ENCODE measurements at regions not wholly inside any gene's neighbourhood (a gene's known extent, or its start where the extent isn't known, plus 50 kb on each side); places are given as distances from the start of the nearest gene placed in this dataset.

DNA sequence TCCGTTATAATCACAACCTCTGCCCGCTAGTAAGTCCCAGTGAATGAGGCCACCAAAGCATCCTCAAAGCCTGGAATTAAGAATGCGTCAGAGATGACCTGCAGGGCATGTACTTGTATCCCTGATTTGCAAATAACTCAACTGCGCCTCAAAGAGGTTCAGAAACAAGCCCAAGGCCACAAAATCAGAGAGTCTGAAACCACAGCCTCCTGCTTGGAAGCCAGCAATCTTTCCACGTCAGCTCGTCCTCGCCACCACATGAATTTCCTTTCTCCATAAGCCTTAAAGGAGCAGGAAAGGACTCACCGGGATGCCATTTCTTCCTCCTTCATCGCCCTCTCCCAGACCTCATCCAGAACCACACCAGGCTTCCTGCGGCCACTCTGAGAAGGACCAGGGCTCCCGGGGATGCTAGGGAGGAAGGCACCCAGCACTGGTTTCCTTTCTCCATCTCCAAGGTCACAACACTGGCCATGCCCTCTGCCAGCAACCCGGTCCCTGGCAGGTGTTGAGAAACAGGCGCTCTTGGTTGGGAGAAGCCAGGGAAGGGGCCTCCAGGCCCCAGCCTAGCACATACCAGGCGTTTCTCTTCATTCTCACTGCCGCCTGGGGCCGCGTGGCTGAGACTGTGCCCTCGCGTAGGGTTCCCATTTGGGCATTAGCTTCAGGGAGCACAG lies 191.2 kb upstream of the DIO3 start:
- H3K36me3 ChIP-seq (replicated peaks in 1 of 2; ENCODE audit: control insufficient read depth in 1 of 2, insufficient read depth in 2 of 2, low read length in 1 of 2), result no peaks in the 10 kb centered on the region
- no peak overlapping the region for H3K27ac ChIP-seq (ENCODE audit: low read depth in 2 of 2, low read length in 1 of 2)
- no peaks in the 10 kb centered on the region for H3K79me2 ChIP-seq (ENCODE audit: insufficient read depth)
- TF ChIP-seq, protein P1, sequence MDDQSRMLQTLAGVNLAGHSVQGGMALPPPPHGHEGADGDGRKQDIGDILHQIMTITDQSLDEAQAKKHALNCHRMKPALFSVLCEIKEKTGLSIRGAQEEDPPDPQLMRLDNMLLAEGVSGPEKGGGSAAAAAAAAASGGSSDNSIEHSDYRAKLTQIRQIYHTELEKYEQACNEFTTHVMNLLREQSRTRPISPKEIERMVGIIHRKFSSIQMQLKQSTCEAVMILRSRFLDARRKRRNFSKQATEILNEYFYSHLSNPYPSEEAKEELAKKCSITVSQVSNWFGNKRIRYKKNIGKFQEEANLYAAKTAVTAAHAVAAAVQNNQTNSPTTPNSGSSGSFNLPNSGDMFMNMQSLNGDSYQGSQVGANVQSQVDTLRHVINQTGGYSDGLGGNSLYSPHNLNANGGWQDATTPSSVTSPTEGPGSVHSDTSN (IDR thresholded peaks at IDR 0.05), result no peak
- no peak for TF ChIP-seq RCOR1 (IDR thresholded peaks at IDR 0.05; ENCODE audit: low read length)
- no peak for TF ChIP-seq CHD2 (IDR thresholded peaks at IDR 0.05; ENCODE audit: low read length, partially characterized antibody)
- TF ChIP-seq, protein P2, sequence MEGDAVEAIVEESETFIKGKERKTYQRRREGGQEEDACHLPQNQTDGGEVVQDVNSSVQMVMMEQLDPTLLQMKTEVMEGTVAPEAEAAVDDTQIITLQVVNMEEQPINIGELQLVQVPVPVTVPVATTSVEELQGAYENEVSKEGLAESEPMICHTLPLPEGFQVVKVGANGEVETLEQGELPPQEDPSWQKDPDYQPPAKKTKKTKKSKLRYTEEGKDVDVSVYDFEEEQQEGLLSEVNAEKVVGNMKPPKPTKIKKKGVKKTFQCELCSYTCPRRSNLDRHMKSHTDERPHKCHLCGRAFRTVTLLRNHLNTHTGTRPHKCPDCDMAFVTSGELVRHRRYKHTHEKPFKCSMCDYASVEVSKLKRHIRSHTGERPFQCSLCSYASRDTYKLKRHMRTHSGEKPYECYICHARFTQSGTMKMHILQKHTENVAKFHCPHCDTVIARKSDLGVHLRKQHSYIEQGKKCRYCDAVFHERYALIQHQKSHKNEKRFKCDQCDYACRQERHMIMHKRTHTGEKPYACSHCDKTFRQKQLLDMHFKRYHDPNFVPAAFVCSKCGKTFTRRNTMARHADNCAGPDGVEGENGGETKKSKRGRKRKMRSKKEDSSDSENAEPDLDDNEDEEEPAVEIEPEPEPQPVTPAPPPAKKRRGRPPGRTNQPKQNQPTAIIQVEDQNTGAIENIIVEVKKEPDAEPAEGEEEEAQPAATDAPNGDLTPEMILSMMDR (IDR thresholded peaks at IDR 0.05), result no peak
- TF ChIP-seq EZH2phosphoT487 (IDR thresholded peaks at IDR 0.05; ENCODE audit: borderline replicate concordance, low read depth), result no peak
- peaks cover 0 to 4% of the 10 kb centered on the region in 2 experiments; a peak in 1 of 4 replicates for H3K4me1 ChIP-seq (ENCODE audit: control insufficient read depth in 1 of 2, insufficient read depth in 2 of 2, low read depth in 1 of 2, low read length in 1 of 2)
- no peaks in the 10 kb centered on the region for H4K20me1 ChIP-seq (ENCODE audit: insufficient read depth)
- 59% methylated on average over 17 of the region's 19 CpGs for WGBS (ENCODE audit: low lambda C conversion rate)
- ChIA-PET POLR2A (no interaction called here), CTCF (no interaction called here)
- no peak overlapping the region for H3K4me3 ChIP-seq (ENCODE audit: low read depth in 2 of 2, low read length in 1 of 2)
- no peaks in the 10 kb centered on the region for H3F3A ChIP-seq (replicated peaks; ENCODE audit: insufficient read depth)
- no peak overlapping the region for H2AFZ ChIP-seq (ENCODE audit: low read depth)
- no peak overlapping the region for H3K9ac ChIP-seq
- H3K4me2 ChIP-seq, result no peak overlapping the region
- no peaks in the 10 kb centered on the region for H3K27me3 ChIP-seq (ENCODE audit: insufficient read depth)
- H3K9me3 ChIP-seq, result no peaks in the 10 kb centered on the region
- DNase-seq, result no peak
- no peaks in the 10 kb centered on the region for H3K9me2 ChIP-seq

- no peaks in the 10 kb centered on the region for H4K20me1 ChIP-seq (ENCODE audit: insufficient read depth)
- no peak overlapping the region for H3K9ac ChIP-seq
- ChIA-PET CTCF (no interaction called here), POLR2A (no interaction called here)
- TF ChIP-seq SIN3A (IDR thresholded peaks at IDR 0.05; ENCODE audit: borderline replicate concordance, low read depth, low read length), result no peak
- TF ChIP-seq TAF1 (IDR thresholded peaks at IDR 0.05; ENCODE audit: borderline replicate concordance, low read depth, low read length), result no peak
- no peaks in the 10 kb centered on the region for H3K27me3 ChIP-seq (ENCODE audit: insufficient read depth)
- no peaks in the 10 kb centered on the region for H3F3A ChIP-seq (replicated peaks; ENCODE audit: insufficient read depth)
- H3K4me3 ChIP-seq (ENCODE audit: low read depth in 2 of 2, low read length in 1 of 2), result no peak overlapping the region
- H3K27ac ChIP-seq (ENCODE audit: low read depth in 2 of 2, low read length in 1 of 2), result no peak overlapping the region
- no peaks in the 10 kb centered on the region for H3K9me2 ChIP-seq
- WGBS (ENCODE audit: low lambda C conversion rate), result 39% methylated on average over 11 of the region's 14 CpGs
- no peaks in the 10 kb centered on the region for H3K36me3 ChIP-seq (replicated peaks in 1 of 2; ENCODE audit: control insufficient read depth in 1 of 2, insufficient read depth in 2 of 2, low read length in 1 of 2)
- DNase-seq, result no peak
- no peaks in the 10 kb centered on the region for H3K9me3 ChIP-seq
- no peak overlapping the region for H3K4me2 ChIP-seq
- peaks cover 0 to 4% of the 10 kb centered on the region in 2 experiments; a peak in 1 of 4 replicates for H3K4me1 ChIP-seq (ENCODE audit: control insufficient read depth in 1 of 2, insufficient read depth in 2 of 2, low read depth in 1 of 2, low read length in 1 of 2)
- H3K79me2 ChIP-seq (ENCODE audit: insufficient read depth), result no peaks in the 10 kb centered on the region
- H2AFZ ChIP-seq (ENCODE audit: low read depth), result no peak overlapping the region
Observed at GRCh38 chr14:101370593-101371569, 190.4 kb upstream of the DIO3 start.

Data from SK-N-SH (cell line).